H1 (cell line): ENCODE measurements at regions not wholly inside any gene's neighbourhood (a gene's known extent, or its start where the extent isn't known, plus 50 kb on each side); places are given as distances from the start of the nearest gene placed in this dataset.

ENCODE experiments used
- CTCF ChIA-PET: fragments of 300-600 bp; sonication (Branson Sonifier 250); formaldehyde crosslinking; loops from one replicate; lab custom pipeline; 2021; ENCODE audit not compliant: partially characterized antibody; lab: Charles Lee
- POLR2A ChIA-PET: fragments of 300-600 bp; sonication (Branson Sonifier 250); formaldehyde crosslinking; loops from one replicate; lab custom pipeline; 2021; ENCODE audit warnings: inconsistent platforms; ENCODE audit not compliant: partially characterized antibody; lab: Charles Lee
- DNase-seq, 2 experiments: peaks; one replicate each; pipeline versions ENCODE4 v3.0.0 to v3.0.0-alpha.2; 2010 to 2022; ENCODE audit warnings: low spot score in 2 of 2, low read depth in 1 of 2, mixed read lengths in 1 of 2
- FAIRE-seq: peaks from 2 replicates; lab custom pipeline; 2011; peaks lifted over from hg19 to GRCh38; lab: Jason Lieb, UNC
- H2AFZ ChIP-seq: 2 replicates; pipeline ENCODE4 v1.8.1; 2012; ENCODE audit warnings: low read length, inconsistent platforms
- H2AK5ac ChIP-seq: 2 replicates; pipeline ENCODE4 v1.6.1; 2013; ENCODE audit warnings: low read depth, low read length
- H2BK120ac ChIP-seq: replicated peaks from 2 replicates; pipeline ENCODE3; 2013; ENCODE audit warnings: low read depth, low read length, inconsistent platforms
- H2BK12ac ChIP-seq: 2 replicates; pipeline ENCODE4 v1.6.1; 2013; ENCODE audit warnings: low read depth, low read length
- H2BK15ac ChIP-seq: 2 replicates; pipeline ENCODE4 v1.6.1; 2013; ENCODE audit warnings: low read length
- H2BK20ac ChIP-seq: 2 replicates; pipeline ENCODE4 v1.6.1; 2013; ENCODE audit warnings: low read length
- H2BK5ac ChIP-seq: 2 replicates; pipeline ENCODE4 v1.6.1; 2013; ENCODE audit warnings: low read depth, low read length
- H3K14ac ChIP-seq: 2 replicates; pipeline ENCODE4 v1.6.1; 2013; ENCODE audit warnings: inconsistent platforms; ENCODE audit not compliant: insufficient read length
- H3K18ac ChIP-seq: 2 replicates; pipeline ENCODE4 v1.6.1; 2013; ENCODE audit warnings: low read length; ENCODE audit errors: extremely low read depth
- H3K23ac ChIP-seq: 2 replicates; pipeline ENCODE4 v1.6.1; 2013; ENCODE audit warnings: inconsistent platforms; ENCODE audit not compliant: insufficient read length
- H3K23me2 ChIP-seq: 2 replicates; pipeline ENCODE4 v1.6.1; 2013; ENCODE audit warnings: low read depth, low read length
- H3K27ac ChIP-seq: 2 replicates; pipeline ENCODE4 v1.6.1; 2011; ENCODE audit warnings: low read depth, low read length, inconsistent platforms
- H3K27me3 ChIP-seq, 4 experiments: replicated peaks in 1 of 4; 1 replicate in 1 of 4; 2 replicates in 3 of 4; pipeline versions ENCODE4 v1.6.1 to v1.8.1; 2011 to 2013; ENCODE audit warnings: low read length in 3 of 4, mild to moderate bottlenecking in 3 of 4, inconsistent platforms in 2 of 4, mixed read lengths in 2 of 4, moderate library complexity in 1 of 4; ENCODE audit not compliant: control insufficient read depth in 3 of 4, insufficient read depth in 3 of 4; ENCODE audit errors: extremely low read depth in 1 of 4
- H3K36me3 ChIP-seq, 4 experiments: 2 replicates each; pipeline versions ENCODE4 v1.6.1 to v1.8.1; 2011 to 2013; ENCODE audit warnings: mild to moderate bottlenecking in 4 of 4, low read length in 3 of 4, moderate library complexity in 2 of 4, control low read depth in 1 of 4, inconsistent platforms in 1 of 4; ENCODE audit not compliant: insufficient read depth in 4 of 4, control insufficient read depth in 2 of 4
- H3K4ac ChIP-seq: replicated peaks from 2 replicates; pipeline ENCODE3; 2013; ENCODE audit warnings: low read length, low read depth, mixed read lengths, inconsistent platforms; ENCODE audit not compliant: insufficient read length
- H3K4me1 ChIP-seq, 4 experiments: replicated peaks in 1 of 4; 1 replicate in 1 of 4; 2 replicates in 3 of 4; pipeline versions ENCODE4 v1.6.1 to v1.8.1; 2011 to 2013; ENCODE audit warnings: low read length in 3 of 4, inconsistent platforms in 2 of 4, mixed read lengths in 1 of 4; ENCODE audit not compliant: insufficient read depth in 4 of 4, control insufficient read depth in 3 of 4
- H3K4me2 ChIP-seq, 2 experiments: 2 replicates each; pipeline versions ENCODE4 v1.6.1 to v1.8.1; 2011 to 2013; ENCODE audit warnings: low read depth in 2 of 2, low read length in 2 of 2, control low read depth in 1 of 2, inconsistent platforms in 1 of 2, mild to moderate bottlenecking in 1 of 2; ENCODE audit not compliant: insufficient read depth in 1 of 2
- H3K4me3 ChIP-seq, 4 experiments: fragments of 200-600, 300-600 bp in 1 of 4; sonication (generic), shearing (Covaris generic), sonication (Bioruptor Twin) in 1 of 4; 2 replicates each; pipeline versions ENCODE4 v1.5.1 to v1.8.1; 2011 to 2016; ENCODE audit warnings: low read length in 4 of 4, low read depth in 3 of 4, control low read depth in 2 of 4, inconsistent platforms in 2 of 4, mild to moderate bottlenecking in 2 of 4, mixed read lengths in 1 of 4, moderate library complexity in 1 of 4; ENCODE audit not compliant: insufficient read depth in 2 of 4; ENCODE audit errors: extremely low read depth in 1 of 4
- H3K56ac ChIP-seq: replicated peaks from 2 replicates; pipeline ENCODE3; 2013; ENCODE audit warnings: low read depth, mild to moderate bottlenecking, mixed read lengths, low read length, inconsistent platforms; ENCODE audit not compliant: insufficient read length
- H3K79me1 ChIP-seq: 2 replicates; pipeline ENCODE4 v1.6.1; 2013; ENCODE audit warnings: low read depth, low read length, control low read depth
- H3K79me2 ChIP-seq, 2 experiments: 2 replicates each; pipeline versions ENCODE4 v1.6.1 to v1.8.1; 2012 to 2013; ENCODE audit warnings: low read length in 2 of 2, mild to moderate bottlenecking in 2 of 2, inconsistent platforms in 1 of 2; ENCODE audit not compliant: insufficient read depth in 2 of 2, control insufficient read depth in 1 of 2
- H3K9ac ChIP-seq, 4 experiments: replicated peaks in 1 of 4; 1 replicate in 1 of 4; 2 replicates in 3 of 4; pipeline versions ENCODE4 v1.6.1 to v1.8.1; 2011 to 2013; ENCODE audit warnings: low read depth in 3 of 4, low read length in 3 of 4, control low read depth in 2 of 4, mild to moderate bottlenecking in 2 of 4, moderate library complexity in 2 of 4, inconsistent platforms in 1 of 4; ENCODE audit errors: extremely low read depth in 1 of 4
- H3K9me3 ChIP-seq, 2 experiments: 2 replicates each; pipeline versions ENCODE4 v1.6.1 to v1.8.1; 2012 to 2013; ENCODE audit warnings: mild to moderate bottlenecking in 2 of 2, moderate library complexity in 2 of 2, control low read depth in 1 of 2, inconsistent platforms in 1 of 2, low read depth in 1 of 2, low read length in 1 of 2, mixed read lengths in 1 of 2; ENCODE audit not compliant: insufficient read depth in 2 of 2
- H4K20me1 ChIP-seq, 2 experiments: replicated peaks in 1 of 2; 2 replicates each; pipeline versions ENCODE3 to v1.8.1; 2011 to 2013; ENCODE audit warnings: inconsistent platforms in 2 of 2, low read length in 2 of 2, mild to moderate bottlenecking in 1 of 2; ENCODE audit not compliant: insufficient read depth in 2 of 2, control insufficient read depth in 1 of 2
- H4K5ac ChIP-seq: 2 replicates; pipeline ENCODE4 v1.6.1; 2013; ENCODE audit warnings: low read length, low read depth, mixed read lengths, inconsistent platforms; ENCODE audit not compliant: insufficient read length
- H4K8ac ChIP-seq: 2 replicates; pipeline ENCODE4 v1.8.0; 2013; ENCODE audit warnings: mild to moderate bottlenecking, moderate library complexity, low read length, inconsistent platforms; ENCODE audit not compliant: insufficient read depth; ENCODE audit errors: extremely low read depth
- H4K91ac ChIP-seq: replicated peaks from 2 replicates; pipeline ENCODE3; 2013; ENCODE audit warnings: low read length, mixed read lengths, inconsistent platforms; ENCODE audit not compliant: insufficient read length
- BCL11A ChIP-seq, 2 experiments: IDR thresholded peaks; one replicate each; pipeline ENCODE4 v1.6.1; 2011; ENCODE audit warnings: low read depth in 2 of 2, low read length in 2 of 2, mild to moderate bottlenecking in 2 of 2
- CBX5 ChIP-seq: fragments of 300-800, 300-1000 bp; sonication (generic); IDR thresholded peaks from 2 replicates; pipeline ENCODE4 v1.7.1; 2016; ENCODE audit warnings: antibody characterized with exemption, low read length, low read depth
- CEBPB ChIP-seq: IDR thresholded peaks from 2 replicates; pipeline ENCODE4 v1.6.1; 2012; ENCODE audit warnings: low read depth, low read length
- CHD1 ChIP-seq: IDR thresholded peaks from 2 replicates; pipeline ENCODE4 v1.6.1; 2012; ENCODE audit warnings: low read depth, low read length, improper control_type of control experiment
- EGR1 ChIP-seq: IDR thresholded peaks from 2 replicates; pipeline ENCODE4 v1.6.1; 2011; ENCODE audit warnings: low read depth, low read length, borderline replicate concordance
- FOSL1 ChIP-seq: IDR thresholded peaks from 2 replicates; pipeline ENCODE4 v1.6.1; 2011; ENCODE audit warnings: mild to moderate bottlenecking, low read depth, low read length, moderate library complexity; ENCODE audit not compliant: insufficient read depth
- GABPA ChIP-seq: IDR thresholded peaks from 2 replicates; pipeline ENCODE4 v1.6.1; 2011; ENCODE audit warnings: mild to moderate bottlenecking, low read length, moderate library complexity, borderline replicate concordance; ENCODE audit not compliant: insufficient read depth
- RBBP5 ChIP-seq: IDR thresholded peaks from 2 replicates; pipeline ENCODE4 v1.7.1; 2012; ENCODE audit warnings: low read depth, mild to moderate bottlenecking, inconsistent platforms, low read length, moderate library complexity, borderline replicate concordance
- SIN3A ChIP-seq, 2 experiments: IDR thresholded peaks in 1 of 2; conservative IDR thresholded peaks in 1 of 2; 2 replicates each; pipeline ENCODE4 v1.6.1; 2011 to 2012; ENCODE audit warnings: low read length in 2 of 2, improper control_type of control experiment in 1 of 2, low read depth in 1 of 2, mild to moderate bottlenecking in 1 of 2
- SP2 ChIP-seq: IDR thresholded peaks from 2 replicates; pipeline ENCODE4 v1.6.1; 2012; ENCODE audit warnings: mild to moderate bottlenecking, low read length, inconsistent platforms
- SP4 ChIP-seq: IDR thresholded peaks from 2 replicates; pipeline ENCODE4 v1.6.1; 2012; ENCODE audit warnings: low read length, inconsistent platforms
- TAF1 ChIP-seq: IDR thresholded peaks from 2 replicates; pipeline ENCODE4 v1.6.1; 2011; ENCODE audit warnings: mild to moderate bottlenecking, low read depth, low read length
- WGBS, 2 experiments: shearing (Covaris generic) in 1 of 2; methylation state at CpG; one replicate each; pipeline versions ENCODE4 v1.1.6 to v1.1.7; 2013 to 2015; ENCODE audit warnings: low lambda C conversion rate in 2 of 2, mixed read lengths in 2 of 2, inconsistent platforms in 1 of 2, low coverage in 1 of 2, missing lambda C conversion rate in 1 of 2; ENCODE audit not compliant: insufficient replicate concordance in 2 of 2, insufficient coverage in 1 of 2, insufficient read length in 1 of 2; ENCODE audit errors: extremely low coverage in 1 of 2, missing lambda C conversion rate in 1 of 2; 5-methylcytosine and 5-hydroxymethylcytosine counted together
- TF ChIP-seq, protein P1 (sequence below): IDR thresholded peaks from 2 replicates; pipeline ENCODE4 v1.6.1; 2011; ENCODE audit warnings: low read length, improper control_type of control experiment
- TF ChIP-seq, protein P2 (sequence below): IDR thresholded peaks from 2 replicates; pipeline ENCODE4 v1.6.1; 2011; ENCODE audit warnings: low read depth, mild to moderate bottlenecking, low read length; ENCODE audit not compliant: insufficient read depth

DNA sequence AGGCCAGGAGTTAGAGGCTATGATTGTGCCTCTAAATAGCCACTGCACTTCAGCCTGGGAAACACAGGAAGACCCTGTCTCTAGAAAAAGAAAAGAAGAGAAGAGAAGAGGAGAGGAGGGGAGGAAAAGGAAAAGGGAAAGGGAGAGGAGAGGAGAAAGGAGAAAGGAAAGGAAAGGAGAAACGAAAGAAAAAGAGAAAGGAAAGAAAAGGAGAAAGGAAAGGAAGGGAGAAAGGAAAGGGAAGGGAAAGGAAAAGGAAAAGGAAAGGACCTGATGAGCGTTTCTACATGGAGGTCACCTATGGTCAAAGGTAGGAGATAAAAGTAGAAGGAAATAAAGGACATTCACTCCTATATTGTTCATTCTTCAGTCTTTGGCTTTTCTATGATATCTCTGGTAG, 109.1 kb upstream of the TRPC4 start:
- Histone ChIP-seq H3K23ac (no peak overlapping the region), H3K79me1 (no peaks in the 10 kb centered on the region), H2BK5ac (no peak overlapping the region), H3K4ac (no peak overlapping the region), H4K91ac (no peak overlapping the region), H2BK120ac (no peak overlapping the region), H2BK15ac (no peak overlapping the region), H3K56ac (no peak overlapping the region), H4K20me1 (no peaks in the 10 kb centered on the region), H3K9ac (no peak overlapping the region), H3K23me2 (no peaks in the 10 kb centered on the region), H2AFZ (no peak overlapping the region), H3K79me2 (no peaks in the 10 kb centered on the region), H4K5ac (no peak overlapping the region), H3K14ac (no peak overlapping the region), H3K4me3 (no peak overlapping the region), H2AK5ac (no peak overlapping the region), H4K8ac (no peak overlapping the region), H3K4me1 (no peaks in the 10 kb centered on the region), H3K27me3 (no peaks in the 10 kb centered on the region), H3K36me3 (no peaks in the 10 kb centered on the region), H2BK12ac (no peak overlapping the region), H3K18ac (no peak overlapping the region), H3K27ac (no peak overlapping the region), H3K4me2 (no peak overlapping the region), H2BK20ac (no peak overlapping the region), H3K9me3 (no peaks in the 10 kb centered on the region)
- FAIRE-seq (no peak), DNase-seq (no peak)
- ChIA-PET CTCF (interaction anchor here (1.2 kb wide), 1 partner anchor 34 kb away, joined by 3 read pairs; no protein-coding TSS in a partner anchor), POLR2A (interaction anchor here (0.6 kb wide), 1 partner anchor 13 kb away, joined by 3 read pairs; no protein-coding TSS in a partner anchor)
- 84% methylated on average over 2 of the region's 2 CpGs; no CpG with 5 or more reads in 1 of the 2 experiments for WGBS, 2 experiments
- no peak for TF ChIP-seq FOSL1
- TF ChIP-seq SIN3A (conservative IDR thresholded peaks at IDR 0.05 in 1 of 2, IDR thresholded peaks at IDR 0.05 in 1 of 2; ENCODE audit: low read depth in 1 of 2, low read length in 2 of 2): no peak
- TF ChIP-seq TAF1: no peak
- no peak for TF ChIP-seq SP4
- no peak for TF ChIP-seq RBBP5
- TF ChIP-seq CEBPB: no peak
- no peak for TF ChIP-seq GABPA
- TF ChIP-seq, protein P1, sequence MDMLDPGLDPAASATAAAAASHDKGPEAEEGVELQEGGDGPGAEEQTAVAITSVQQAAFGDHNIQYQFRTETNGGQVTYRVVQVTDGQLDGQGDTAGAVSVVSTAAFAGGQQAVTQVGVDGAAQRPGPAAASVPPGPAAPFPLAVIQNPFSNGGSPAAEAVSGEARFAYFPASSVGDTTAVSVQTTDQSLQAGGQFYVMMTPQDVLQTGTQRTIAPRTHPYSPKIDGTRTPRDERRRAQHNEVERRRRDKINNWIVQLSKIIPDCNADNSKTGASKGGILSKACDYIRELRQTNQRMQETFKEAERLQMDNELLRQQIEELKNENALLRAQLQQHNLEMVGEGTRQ: no peak
- no peak for TF ChIP-seq BCL11A (IDR thresholded peaks at IDR 0.05; ENCODE audit: low read depth in 2 of 2, low read length in 2 of 2)
- TF ChIP-seq SP2: no peak
- TF ChIP-seq CHD1: no peak
- TF ChIP-seq CBX5: no peak
- no peak for TF ChIP-seq EGR1
- TF ChIP-seq, protein P2, sequence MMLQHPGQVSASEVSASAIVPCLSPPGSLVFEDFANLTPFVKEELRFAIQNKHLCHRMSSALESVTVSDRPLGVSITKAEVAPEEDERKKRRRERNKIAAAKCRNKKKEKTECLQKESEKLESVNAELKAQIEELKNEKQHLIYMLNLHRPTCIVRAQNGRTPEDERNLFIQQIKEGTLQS: no peak
